ENCODE measurements at regions not wholly inside any gene's neighbourhood (a gene's known extent, or its start where the extent isn't known, plus 50 kb on each side); places are given as distances from the start of the nearest gene placed in this dataset.

DNA sequence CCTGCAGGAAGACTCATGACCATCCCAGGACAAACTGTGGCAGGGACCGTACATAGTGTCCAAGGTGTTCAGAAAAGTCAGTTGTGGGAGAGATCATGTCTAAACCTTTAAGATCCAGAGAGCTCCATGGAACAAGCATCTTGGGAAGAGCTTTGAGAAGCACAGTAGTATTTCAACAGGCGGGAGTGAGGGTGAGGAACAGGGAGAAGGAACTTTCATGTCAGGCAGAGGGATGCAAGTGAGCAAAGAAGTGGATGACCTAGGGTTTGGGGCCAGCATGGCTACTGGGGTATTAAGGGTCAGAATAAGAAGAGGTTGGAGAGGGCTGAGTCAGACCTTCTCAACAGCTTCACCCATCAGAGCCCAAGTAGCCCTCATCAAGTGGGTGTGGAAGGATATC lies 147.9 kb upstream of the ETV3 start:
- no peak overlapping the region for H3K4me3 Mint-ChIP-seq (ENCODE audit: unreplicated experiment)
- H3K27ac Mint-ChIP-seq (ENCODE audit: unreplicated experiment), result no peak overlapping the region
- CTCF ChIA-PET, result no interaction called here
- no peaks in the 10 kb centered on the region for H3K9me3 Mint-ChIP-seq (ENCODE audit: unreplicated experiment)
- no TSS peak for BruUV-seq (replicated peaks)
- intact Hi-C loops (cut with micrococcal nuclease; ENCODE audit: unreplicated experiment), result no loop called here
- Histone ChIP-seq H3K9me3 (no peaks in the 10 kb centered on the region), H3K27me3 (replicated peaks; ENCODE audit: control insufficient read depth, insufficient read depth, low read length) (no peaks in the 10 kb centered on the region), H3K4me1 (no peaks in the 10 kb centered on the region), H3K36me3 (ENCODE audit: control insufficient read depth, insufficient read depth, low read length) (no peaks in the 10 kb centered on the region), H3K4me3 (ENCODE audit: low read depth, low read length) (no peak overlapping the region)
- TF ChIP-seq CTCF (IDR thresholded peaks at IDR 0.05; ENCODE audit: insufficient read depth in 1 of 2, low read depth in 1 of 2, low read length in 1 of 2, severe bottlenecking in 1 of 2, unreplicated experiment in 1 of 2), result no peak
- H3K4me1 Mint-ChIP-seq (ENCODE audit: low read depth, unreplicated experiment), result no peaks in the 10 kb centered on the region
- POLR2A ChIA-PET, result no interaction called here
- no peaks in the 10 kb centered on the region for H3K36me3 Mint-ChIP-seq (ENCODE audit: insufficient read depth, unreplicated experiment)
- no peaks in the 10 kb centered on the region for H3K27me3 Mint-ChIP-seq (ENCODE audit: insufficient read depth, unreplicated experiment)
- DNase-seq, result no peak

- H3K4me3 ChIP-seq (ENCODE audit: low read depth, low read length), result no peak overlapping the region
- no peak for DNase-seq
- H3K27me3 Mint-ChIP-seq (ENCODE audit: insufficient read depth, unreplicated experiment), result no peaks in the 10 kb centered on the region
- ChIA-PET POLR2A (no interaction called here), CTCF (no interaction called here)
- H3K4me1 ChIP-seq, result 0 out of 2 replicates have a peak, but pooled peaks cover 3% of the 10 kb centered on the region
- no peaks in the 10 kb centered on the region for H3K36me3 ChIP-seq (ENCODE audit: control insufficient read depth, insufficient read depth, low read length)
- H3K9me3 Mint-ChIP-seq (ENCODE audit: unreplicated experiment), result no peaks in the 10 kb centered on the region
- intact Hi-C loops (cut with micrococcal nuclease; ENCODE audit: unreplicated experiment), result no loop called here
- no peaks in the 10 kb centered on the region for H3K27me3 ChIP-seq (replicated peaks; ENCODE audit: control insufficient read depth, insufficient read depth, low read length)
- no peak overlapping the region for H3K27ac Mint-ChIP-seq (ENCODE audit: unreplicated experiment)
- no peaks in the 10 kb centered on the region for H3K4me1 Mint-ChIP-seq (ENCODE audit: low read depth, unreplicated experiment)
- no peak overlapping the region for H3K4me3 Mint-ChIP-seq (ENCODE audit: unreplicated experiment)
- no TSS peak for BruUV-seq (replicated peaks)
- H3K36me3 Mint-ChIP-seq (ENCODE audit: insufficient read depth, unreplicated experiment), result no peaks in the 10 kb centered on the region
- H3K9me3 ChIP-seq, result no peaks in the 10 kb centered on the region
- no peak for TF ChIP-seq CTCF (IDR thresholded peaks at IDR 0.05; ENCODE audit: insufficient read depth in 1 of 2, low read depth in 1 of 2, low read length in 1 of 2, severe bottlenecking in 1 of 2, unreplicated experiment in 1 of 2)
Observed at GRCh38 chr1:157284451-157284850, 146.3 kb upstream of the ETV3 start.

GRCh38 chr1:157279802-157280140 lies 141.6 kb upstream of the ETV3 start:
- TF ChIP-seq CTCF (IDR thresholded peaks at IDR 0.05; ENCODE audit: insufficient read depth in 1 of 2, low read depth in 1 of 2, low read length in 1 of 2, severe bottlenecking in 1 of 2, unreplicated experiment in 1 of 2), result no peak
- no peak for DNase-seq
- no peaks in the 10 kb centered on the region for H3K9me3 Mint-ChIP-seq (ENCODE audit: unreplicated experiment)
- intact Hi-C loops (cut with micrococcal nuclease; ENCODE audit: unreplicated experiment), result no loop called here
- H3K36me3 ChIP-seq (ENCODE audit: control insufficient read depth, insufficient read depth, low read length), result no peaks in the 10 kb centered on the region
- H3K27ac Mint-ChIP-seq (ENCODE audit: unreplicated experiment), result no peak overlapping the region
- ChIA-PET POLR2A (no interaction called here), CTCF (no interaction called here)
- BruUV-seq (replicated peaks), result no TSS peak
- no peak overlapping the region for H3K4me3 Mint-ChIP-seq (ENCODE audit: unreplicated experiment)
- H3K4me1 ChIP-seq, result peaks cover 10% of the 10 kb centered on the region
- H3K9me3 ChIP-seq, result no peaks in the 10 kb centered on the region
- H3K4me3 ChIP-seq (ENCODE audit: low read depth, low read length), result no peak overlapping the region
- no peaks in the 10 kb centered on the region for H3K27me3 ChIP-seq (replicated peaks; ENCODE audit: control insufficient read depth, insufficient read depth, low read length)
- no peaks in the 10 kb centered on the region for H3K36me3 Mint-ChIP-seq (ENCODE audit: insufficient read depth, unreplicated experiment)
- no peaks in the 10 kb centered on the region for H3K27me3 Mint-ChIP-seq (ENCODE audit: insufficient read depth, unreplicated experiment)
- no peaks in the 10 kb centered on the region for H3K4me1 Mint-ChIP-seq (ENCODE audit: low read depth, unreplicated experiment)

Measured in Caco-2 (cell line).